COR-L47 (cell line): ENCODE measurements at regions not wholly inside any gene's neighbourhood (a gene's known extent, or its start where the extent isn't known, plus 50 kb on each side); places are given as distances from the start of the nearest gene placed in this dataset.
A peak's percentile ranks its signal among the peaks of the same experiment; 100 is the strongest.
"Not testable (repeated sequence)": the region's sequence is repeated elsewhere in the genome, so short reads cannot be mapped to it uniquely, and the experiment has no call there.

ENCODE experiments used
- DNase-seq: peaks from one replicate; lab custom pipeline; 2025; lab: John Stamatoyannopoulos, UW

DNA sequence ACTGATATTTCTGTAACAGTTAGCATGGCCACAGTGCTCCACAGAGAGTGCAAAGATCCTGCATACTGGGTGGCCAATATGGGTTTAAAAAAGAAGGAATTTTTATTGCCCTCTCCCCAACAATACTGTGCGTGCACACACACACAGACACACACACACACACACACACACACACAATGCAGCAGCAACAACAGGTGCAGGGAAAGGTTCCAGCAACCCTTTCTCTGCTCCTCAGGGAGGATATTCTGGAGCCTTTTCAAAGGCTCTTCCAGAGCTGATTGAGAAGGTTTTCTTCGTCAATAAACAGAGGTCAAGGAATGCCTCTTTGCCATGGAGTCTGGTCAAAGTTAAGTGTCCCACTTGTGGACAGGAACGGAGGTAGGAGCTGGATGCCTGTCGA lies 84.8 kb upstream of the ZFP42 start:
- no peak for DNase-seq

DNA sequence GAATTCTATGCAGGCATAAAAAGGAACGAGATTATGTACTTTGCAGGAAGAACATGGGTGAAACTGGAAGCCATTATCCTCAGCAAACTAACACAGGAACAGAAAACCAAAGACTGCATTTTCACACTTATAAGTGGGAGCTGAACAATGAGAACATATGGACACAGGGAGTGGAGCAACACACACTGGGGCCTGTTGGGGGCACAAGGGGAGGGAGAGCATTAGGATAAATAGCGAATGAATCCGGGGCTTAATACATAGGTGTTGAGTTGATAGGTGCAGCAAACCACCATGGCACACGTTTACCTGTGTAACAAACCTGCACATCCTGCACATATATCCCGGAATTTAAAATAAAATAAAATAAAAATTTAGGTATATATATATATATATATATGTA lies 80.2 kb upstream of the ZFP42 start:
- not testable (repeated sequence) for DNase-seq

DNA sequence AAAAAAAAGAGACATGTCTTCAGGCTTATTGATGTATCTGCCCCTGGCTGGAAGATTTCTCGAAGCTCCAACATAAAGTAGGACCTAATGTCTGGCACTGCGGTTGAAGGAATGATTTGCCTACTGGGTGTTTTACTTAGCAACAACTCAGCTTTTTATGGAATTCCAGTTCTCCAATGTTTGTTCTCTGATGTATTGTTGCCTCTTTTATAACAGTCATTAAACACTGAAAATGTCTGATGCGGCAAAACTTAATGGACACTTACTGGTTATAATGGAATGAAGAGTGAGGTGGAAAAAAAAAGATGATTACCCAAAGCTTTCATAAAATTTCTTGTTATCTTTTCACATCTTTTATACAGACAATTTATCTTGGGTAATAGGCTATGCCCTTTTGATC lies 75.6 kb upstream of the ZFP42 start:
- no peak for DNase-seq

DNA sequence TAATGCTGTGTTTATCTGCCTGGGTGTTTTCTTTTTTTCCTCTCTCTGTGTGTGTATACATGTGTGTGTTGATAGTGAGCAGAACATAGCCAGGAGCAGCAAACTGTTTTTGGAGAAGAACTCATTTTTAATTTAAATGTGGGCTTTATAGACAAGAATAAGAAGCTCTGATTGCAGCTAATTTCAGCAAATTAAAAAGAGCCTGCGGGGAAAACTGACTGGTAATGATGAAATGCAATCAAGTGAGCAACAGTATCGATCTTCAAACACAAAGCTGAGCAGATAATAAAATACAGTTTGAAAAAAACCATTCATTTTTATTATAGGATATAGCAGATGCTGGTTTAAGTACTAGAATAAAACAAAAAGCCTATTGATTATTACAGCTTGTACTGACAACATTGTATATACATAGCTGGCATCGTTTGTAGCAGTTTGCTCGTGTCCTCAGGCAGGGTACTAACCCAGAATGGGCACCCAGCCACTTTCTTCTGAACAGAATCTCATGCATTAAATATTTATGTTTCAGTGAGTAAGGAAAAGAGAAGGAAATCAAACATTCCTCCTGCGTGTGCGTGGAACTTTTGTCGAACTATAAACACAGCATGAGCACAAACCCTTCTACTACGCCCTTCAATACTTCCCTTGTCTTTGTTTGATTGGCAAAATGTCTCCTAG lies 73.5 kb upstream of the ZFP42 start:
- no peak for DNase-seq

DNA sequence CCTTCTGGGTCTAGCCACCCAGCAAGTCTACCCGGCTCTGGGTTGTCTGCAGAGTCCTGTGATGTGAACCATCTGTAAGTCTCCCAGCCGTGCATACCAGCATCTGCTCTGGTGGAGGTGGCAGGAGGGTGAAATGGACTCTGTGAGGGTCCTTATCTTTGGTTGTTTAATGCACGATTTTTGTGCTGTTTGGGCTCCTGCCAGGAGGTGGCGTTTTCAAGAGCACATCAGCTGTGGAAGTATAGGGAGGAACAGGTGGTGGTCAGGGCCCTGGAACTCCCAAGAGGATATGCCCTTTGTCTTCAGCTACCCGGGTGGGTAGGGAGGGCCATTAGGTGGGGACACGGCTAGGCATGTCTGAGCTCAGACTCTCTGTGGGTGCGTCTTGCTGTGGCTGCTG lies 66.5 kb upstream of the ZFP42 start:
- DNase-seq, result peak; percentile 20

DNA sequence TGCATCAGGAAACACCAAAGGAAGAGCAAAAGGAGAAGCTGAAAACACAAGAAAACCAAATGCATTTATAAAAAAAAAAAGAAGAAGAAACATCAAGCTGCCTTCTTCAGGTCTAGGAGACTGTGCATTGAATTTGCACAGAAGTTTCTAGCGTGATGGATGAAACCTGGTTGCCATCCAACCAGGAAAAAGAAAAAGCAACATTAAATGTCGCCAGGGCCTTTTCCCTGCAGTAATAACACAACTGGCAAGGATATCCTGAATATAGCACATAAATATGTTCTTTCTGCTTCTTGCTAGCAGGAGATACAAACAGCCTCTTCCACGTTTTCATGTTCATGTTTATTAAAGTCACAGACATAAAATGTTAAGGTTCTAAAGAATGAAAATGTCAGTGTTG lies 60.8 kb upstream of the ZFP42 start:
- no peak for DNase-seq

DNA sequence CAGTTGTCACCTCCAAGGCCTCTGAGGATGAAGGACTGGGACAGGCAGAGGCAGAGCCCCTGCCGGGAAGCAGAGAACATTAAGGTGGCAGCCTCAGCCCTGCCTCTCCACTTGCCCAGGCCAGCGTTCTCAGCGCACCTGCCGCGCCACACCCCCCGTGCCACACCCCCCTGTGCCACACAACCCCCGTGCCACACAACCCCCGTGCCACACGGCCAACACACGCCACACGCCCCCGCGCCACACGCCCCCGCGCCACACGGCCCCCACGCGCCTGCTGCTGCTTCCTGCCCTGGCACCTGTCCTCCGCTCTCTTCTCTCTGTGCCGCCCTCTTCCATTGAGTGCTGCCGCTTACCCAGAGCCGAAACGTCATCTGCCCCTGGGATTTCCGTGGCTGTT lies 58.0 kb upstream of the ZFP42 start:
- no peak for DNase-seq

DNA sequence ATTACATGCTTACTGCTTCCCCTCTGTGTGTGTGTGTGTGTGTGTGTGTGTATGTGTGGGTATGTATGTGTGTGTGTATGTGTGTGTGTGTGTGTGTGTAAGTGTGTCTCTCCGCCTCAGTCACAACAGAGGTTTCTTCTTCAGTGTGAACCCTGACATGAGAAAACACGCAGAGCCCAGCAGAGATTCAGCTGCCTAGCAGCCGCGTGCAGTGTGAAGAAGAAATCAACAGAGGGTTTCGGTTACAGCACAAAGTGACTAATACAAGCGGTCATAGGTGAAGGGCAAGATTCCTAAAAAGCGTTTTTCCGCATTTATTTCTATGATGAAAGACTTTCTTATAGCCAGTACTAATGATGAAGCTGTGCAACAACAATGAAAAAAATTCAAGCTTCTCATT lies 55.3 kb upstream of the ZFP42 start:
- DNase-seq, result no peak

DNA sequence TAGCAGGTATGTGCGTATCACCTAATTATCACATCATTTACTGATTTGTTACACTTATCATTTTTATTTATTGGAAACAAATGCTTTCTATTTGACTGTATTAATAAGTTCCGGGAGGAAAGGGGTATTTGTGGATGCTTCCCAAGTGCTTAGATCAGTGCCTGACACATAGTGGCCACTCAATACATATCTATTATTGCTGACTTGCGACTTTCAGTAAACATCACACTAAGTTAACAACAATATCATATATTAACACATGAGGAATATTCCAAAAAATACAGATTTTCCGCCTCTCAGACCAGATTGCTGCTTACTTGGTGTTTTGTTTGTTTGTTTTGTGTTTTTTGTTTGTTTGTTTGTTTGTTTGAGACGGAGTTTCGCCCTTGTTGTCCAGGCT lies 52.6 kb upstream of the ZFP42 start:
- DNase-seq, result no peak

DNA sequence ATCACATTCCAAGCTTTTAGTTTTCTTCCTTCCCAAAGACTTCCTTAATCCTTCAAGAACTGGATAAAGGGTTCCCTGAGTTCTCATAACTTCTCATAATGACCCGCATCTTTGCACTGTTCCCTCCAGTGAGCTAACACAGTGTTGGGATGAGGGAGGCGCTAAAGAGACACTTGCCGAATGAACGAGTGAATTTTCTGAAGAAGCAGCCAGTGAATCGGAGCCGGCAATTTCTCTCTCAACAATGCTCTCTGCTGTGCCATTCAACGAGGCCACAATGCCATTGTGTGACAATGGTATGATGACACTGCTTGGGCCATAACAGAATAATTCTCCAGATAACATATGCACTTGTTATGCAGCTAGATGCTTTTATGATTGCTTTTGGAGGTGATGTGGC lies 51.4 kb upstream of the ZFP42 start:
- no peak for DNase-seq
